ENCODE measurements at regions not wholly inside any gene's neighbourhood (a gene's known extent, or its start where the extent isn't known, plus 50 kb on each side); places are given as distances from the start of the nearest gene placed in this dataset.

DNA sequence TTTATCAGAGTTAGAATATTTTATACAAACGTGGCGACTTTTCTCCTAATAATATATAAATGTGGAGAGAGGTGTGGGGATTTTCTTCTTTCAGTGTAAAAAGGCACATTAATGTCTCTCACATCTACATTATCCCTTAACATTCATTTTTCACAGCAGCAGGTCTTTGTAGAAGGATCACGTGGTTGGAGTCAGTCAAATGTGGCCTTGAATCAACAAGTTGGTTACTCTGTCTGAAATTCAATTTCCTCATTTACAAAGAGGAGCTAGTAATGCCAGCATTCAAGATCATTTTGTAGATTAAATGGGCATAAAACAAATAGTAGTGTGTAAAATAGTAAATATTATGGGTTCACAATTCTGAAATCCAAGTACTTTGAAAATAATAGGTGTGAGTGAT, 183.1 kb upstream of the SEMA3E start:
- Histone ChIP-seq H3K4me3 (no peak overlapping the region), H3K36me3 (no peaks in the 10 kb centered on the region), H3K9ac (ENCODE audit: low read depth in 2 of 2, low read length in 2 of 2) (no peak overlapping the region), H3K27ac (no peak overlapping the region), H3K4me1 (no peaks in the 10 kb centered on the region), H3K9me3 (no peaks in the 10 kb centered on the region), H3K27me3 (no peaks in the 10 kb centered on the region)
- intact Hi-C loops (cut with DNase I) = no loop called here
- no peak for TF ChIP-seq CTCF (IDR thresholded peaks at IDR 0.05)
- DNase-seq = no peak

- Histone ChIP-seq H3K27me3 (no peaks in the 10 kb centered on the region), H3K36me3 (no peaks in the 10 kb centered on the region), H3K4me3 (no peak overlapping the region), H3K27ac (no peak overlapping the region), H3K9ac (ENCODE audit: low read depth in 2 of 2, low read length in 2 of 2) (no peak overlapping the region), H3K9me3 (no peaks in the 10 kb centered on the region), H3K4me1 (no peaks in the 10 kb centered on the region)
- DNase-seq = no peak
- intact Hi-C loops (cut with DNase I) = no loop called here
- no peak for TF ChIP-seq CTCF (IDR thresholded peaks at IDR 0.05)
These were observed 178.1 kb upstream of the SEMA3E start for GRCh38 chr7:83827036-83827435.

DNA sequence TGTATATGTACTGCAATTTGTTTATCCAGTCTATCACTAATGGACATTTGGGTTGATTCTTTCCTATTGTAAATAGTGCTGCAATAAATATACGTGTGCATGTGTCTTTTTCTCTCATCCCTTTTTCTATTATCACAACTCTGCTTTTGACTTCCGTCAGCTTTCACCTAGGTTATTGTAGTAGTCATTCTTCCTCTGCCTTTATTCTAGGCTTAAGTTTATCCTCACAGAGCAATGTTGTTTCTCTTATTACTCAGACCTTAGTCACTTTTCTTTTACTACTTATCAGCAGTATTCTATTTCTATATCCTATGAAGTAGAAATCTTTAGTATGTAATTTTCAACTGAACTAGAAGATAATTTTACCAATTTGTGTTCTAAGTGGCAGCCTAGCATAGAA, 175.3 kb upstream of the SEMA3E start:
- intact Hi-C loops (cut with DNase I) = no loop called here
- no peaks in the 10 kb centered on the region for H3K27me3 ChIP-seq
- no peak for DNase-seq
- no peaks in the 10 kb centered on the region for H3K4me1 ChIP-seq
- H3K9me3 ChIP-seq = no peaks in the 10 kb centered on the region
- no peak for TF ChIP-seq CTCF (IDR thresholded peaks at IDR 0.05)
- no peak overlapping the region for H3K9ac ChIP-seq (ENCODE audit: low read depth in 2 of 2, low read length in 2 of 2)
- H3K27ac ChIP-seq = no peak overlapping the region
- H3K36me3 ChIP-seq = no peaks in the 10 kb centered on the region
- no peak overlapping the region for H3K4me3 ChIP-seq

GRCh38 chr7:83821866-83822265, 172.9 kb upstream of the SEMA3E start:
- no peak for DNase-seq
- Histone ChIP-seq H3K9ac (ENCODE audit: low read depth in 2 of 2, low read length in 2 of 2) (no peak overlapping the region), H3K9me3 (no peaks in the 10 kb centered on the region), H3K27me3 (no peaks in the 10 kb centered on the region), H3K27ac (no peak overlapping the region), H3K4me1 (no peaks in the 10 kb centered on the region), H3K36me3 (no peaks in the 10 kb centered on the region), H3K4me3 (no peak overlapping the region)
- intact Hi-C loops (cut with DNase I) = no loop called here
- TF ChIP-seq CTCF (IDR thresholded peaks at IDR 0.05) = no peak

DNA sequence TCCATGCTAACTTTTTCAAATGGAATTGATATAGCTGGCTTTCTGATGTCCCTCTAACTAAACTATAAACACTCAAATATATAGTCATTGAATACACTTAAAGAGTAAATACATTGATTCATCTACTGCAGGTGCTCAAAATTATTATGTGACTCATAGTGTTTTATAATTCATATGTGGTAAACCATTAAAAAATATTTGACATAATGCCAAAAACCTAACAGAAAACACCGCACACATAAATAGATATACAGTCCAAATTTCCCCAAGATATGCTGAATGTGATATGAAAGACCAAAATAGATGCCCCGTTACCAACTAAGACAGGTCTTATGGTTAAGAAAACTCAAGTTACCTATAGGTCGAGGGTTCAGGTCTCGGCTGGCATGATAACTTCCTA, 171.7 kb upstream of the SEMA3E start:
- Histone ChIP-seq H3K9ac (ENCODE audit: low read depth in 2 of 2, low read length in 2 of 2) (no peak overlapping the region), H3K27me3 (no peaks in the 10 kb centered on the region), H3K4me1 (no peaks in the 10 kb centered on the region), H3K9me3 (no peaks in the 10 kb centered on the region), H3K27ac (no peak overlapping the region), H3K4me3 (no peak overlapping the region), H3K36me3 (no peaks in the 10 kb centered on the region)
- TF ChIP-seq CTCF (IDR thresholded peaks at IDR 0.05) = no peak
- DNase-seq = no peak
- intact Hi-C loops (cut with DNase I) = no loop called here

- no peak overlapping the region for H3K4me3 ChIP-seq
- no peaks in the 10 kb centered on the region for H3K27me3 ChIP-seq
- no peak for TF ChIP-seq CTCF (IDR thresholded peaks at IDR 0.05)
- no peaks in the 10 kb centered on the region for H3K36me3 ChIP-seq
- DNase-seq = no peak
- intact Hi-C loops (cut with DNase I) = no loop called here
- H3K9me3 ChIP-seq = no peaks in the 10 kb centered on the region
- no peak overlapping the region for H3K27ac ChIP-seq
- H3K9ac ChIP-seq (ENCODE audit: low read depth in 2 of 2, low read length in 2 of 2) = no peak overlapping the region
- H3K4me1 ChIP-seq = no peaks in the 10 kb centered on the region
These were observed 171.0 kb upstream of the SEMA3E start for GRCh38 chr7:83819911-83820310.
